SK-N-SH (cell line): ENCODE measurements at regions not wholly inside any gene's neighbourhood (a gene's known extent, or its start where the extent isn't known, plus 50 kb on each side); places are given as distances from the start of the nearest gene placed in this dataset.

Experiments used
- CTCF ChIA-PET: fragments of 300-600, 350-600 bp; formaldehyde crosslinking; extraction: SDS; loops from one replicate; lab custom pipeline; 2021; lab: Yijun Ruan, JAX
- POLR2A ChIA-PET: fragments of 350-600 bp; sonication (Branson Sonifier 250); formaldehyde crosslinking; extraction: SDS; loops from one replicate; lab custom pipeline; 2020; ENCODE audit warnings: antibody characterized with exemption, inconsistent platforms; lab: Yijun Ruan, JAX
- DNase-seq: peaks from one replicate; pipeline ENCODE4 v3.0.0; 2012
- H2AFZ ChIP-seq: fragments of 200-600 bp; sonication (generic); 2 replicates; pipeline ENCODE4 v1.8.1; 2016; ENCODE audit warnings: antibody characterized with exemption, mild to moderate bottlenecking, low read depth
- H3F3A ChIP-seq: fragments of 200-600 bp; sonication (generic); replicated peaks from 2 replicates; pipeline ENCODE3; 2016; ENCODE audit warnings: antibody characterized with exemption, mild to moderate bottlenecking; ENCODE audit not compliant: insufficient read depth
- H3K27ac ChIP-seq, 2 experiments: fragments of 200-500 bp in 1 of 2; fragments of 200-600 bp in 1 of 2; sonication (Bioruptor generic) in 1 of 2; sonication (generic), shearing (Covaris generic) in 1 of 2; 2 replicates each; pipeline versions ENCODE4 v1.5.1 to v1.6.1; 2014 to 2016; ENCODE audit warnings: low read depth in 2 of 2, inconsistent platforms in 1 of 2, low read length in 1 of 2, mild to moderate bottlenecking in 1 of 2, mixed read lengths in 1 of 2
- H3K27me3 ChIP-seq: fragments of 200-600 bp; sonication (generic), shearing (Covaris generic); 2 replicates; pipeline ENCODE4 v1.6.1; 2016; ENCODE audit warnings: mixed run types; ENCODE audit not compliant: insufficient read depth
- H3K36me3 ChIP-seq, 2 experiments: fragments of 200-500 bp in 1 of 2; fragments of 200-600 bp in 1 of 2; sonication (Bioruptor generic) in 1 of 2; sonication (generic) in 1 of 2; replicated peaks in 1 of 2; 2 replicates each; pipeline versions ENCODE3 to v1.5.1; 2014 to 2016; ENCODE audit warnings: low read length in 1 of 2, mild to moderate bottlenecking in 1 of 2; ENCODE audit not compliant: insufficient read depth in 2 of 2, control insufficient read depth in 1 of 2
- H3K4me1 ChIP-seq, 2 experiments: fragments of 200-500 bp in 1 of 2; fragments of 200-600 bp in 1 of 2; sonication (Bioruptor generic) in 1 of 2; sonication (generic), shearing (Covaris generic) in 1 of 2; 2 replicates each; pipeline versions ENCODE4 v1.5.1 to v1.6.1; 2014 to 2016; ENCODE audit warnings: low read depth in 1 of 2, low read length in 1 of 2, mixed run types in 1 of 2; ENCODE audit not compliant: insufficient read depth in 2 of 2, control insufficient read depth in 1 of 2
- H3K4me2 ChIP-seq: fragments of 200-600 bp; sonication (generic), shearing (Covaris generic); 2 replicates; pipeline ENCODE4 v1.6.1; 2017; ENCODE audit warnings: mixed run types
- H3K4me3 ChIP-seq, 2 experiments: fragments of 200-500 bp in 1 of 2; fragments of 200-600 bp in 1 of 2; sonication (Bioruptor generic) in 1 of 2; sonication (generic), shearing (Covaris generic) in 1 of 2; 2 replicates each; pipeline versions ENCODE4 v1.5.1 to v1.8.1; 2014 to 2016; ENCODE audit warnings: low read depth in 2 of 2, inconsistent platforms in 1 of 2, low read length in 1 of 2, mild to moderate bottlenecking in 1 of 2, mixed read lengths in 1 of 2, moderate library complexity in 1 of 2
- H3K79me2 ChIP-seq: fragments of 200-600 bp; sonication (generic); 2 replicates; pipeline ENCODE4 v1.8.1; 2017; ENCODE audit warnings: mild to moderate bottlenecking; ENCODE audit not compliant: insufficient read depth
- H3K9ac ChIP-seq: fragments of 200-600 bp; sonication (generic); 2 replicates; pipeline ENCODE4 v1.6.1; 2017; ENCODE audit warnings: mixed run types
- H3K9me2 ChIP-seq: fragments of 200-600 bp; sonication (generic); 2 replicates; pipeline ENCODE4 v1.6.1; 2017; ENCODE audit warnings: mixed run types
- H3K9me3 ChIP-seq: fragments of 200-600 bp; sonication (generic); 2 replicates; pipeline ENCODE4 v1.6.1; 2017; ENCODE audit warnings: mixed run types, mild to moderate bottlenecking, moderate library complexity
- H4K20me1 ChIP-seq: fragments of 200-600 bp; sonication (generic); 2 replicates; pipeline ENCODE4 v1.6.1; 2017; ENCODE audit warnings: mild to moderate bottlenecking, mixed run types; ENCODE audit not compliant: insufficient read depth
- CHD2 ChIP-seq: fragments of 150-350 bp; IDR thresholded peaks from 2 replicates; pipeline ENCODE4 v1.6.1; 2018; ENCODE audit warnings: low read length; ENCODE audit not compliant: partially characterized antibody
- ELF1 ChIP-seq: IDR thresholded peaks from 2 replicates; pipeline ENCODE4 v1.4.0; 2012
- EZH2phosphoT487 ChIP-seq: fragments of 200-600 bp; sonication (generic); IDR thresholded peaks from 2 replicates; pipeline ENCODE4 v1.6.1; 2017; ENCODE audit warnings: low read depth, mixed run types, mild to moderate bottlenecking, antibody characterized with exemption, moderate library complexity, borderline replicate concordance
- FOSL2 ChIP-seq: IDR thresholded peaks from 2 replicates; pipeline ENCODE4 v1.4.0; 2012; ENCODE audit warnings: low read depth, mild to moderate bottlenecking, moderate library complexity, borderline replicate concordance
- FOXJ3 ChIP-seq: sonication (generic); formaldehyde crosslinking; IDR thresholded peaks from 2 replicates; pipeline ENCODE4 v1.5.1; 2020; ENCODE audit warnings: mild to moderate bottlenecking, missing genetic modification reagents
- FOXM1 ChIP-seq: IDR thresholded peaks from 2 replicates; pipeline ENCODE4 v1.4.0; 2012; ENCODE audit warnings: low read depth, mild to moderate bottlenecking
- GABPA ChIP-seq: IDR thresholded peaks from 2 replicates; pipeline ENCODE4 v1.4.0; 2012; ENCODE audit warnings: low read depth, mild to moderate bottlenecking
- GATA2 ChIP-seq: sonication (generic); formaldehyde crosslinking; IDR thresholded peaks from 2 replicates; pipeline ENCODE4 v1.5.0; 2020; ENCODE audit warnings: mild to moderate bottlenecking, missing genetic modification reagents
- IRF3 ChIP-seq: fragments of 150-350 bp; IDR thresholded peaks from 2 replicates; pipeline ENCODE4 v1.6.1; 2016; ENCODE audit warnings: mild to moderate bottlenecking, low read depth, low read length
- MEF2A ChIP-seq: IDR thresholded peaks from 2 replicates; pipeline ENCODE4 v1.4.0; 2012; ENCODE audit warnings: low read depth, borderline replicate concordance
- NFIC ChIP-seq: IDR thresholded peaks from 2 replicates; pipeline ENCODE4 v1.4.0; 2012; ENCODE audit warnings: borderline replicate concordance
- NRF1 ChIP-seq: IDR thresholded peaks from 2 replicates; pipeline ENCODE4 v1.6.1; 2012; ENCODE audit warnings: low read depth, mild to moderate bottlenecking, low read length
- POLR2AphosphoS5 ChIP-seq: IDR thresholded peaks from 2 replicates; pipeline ENCODE4 v1.6.1; 2012; ENCODE audit warnings: low read depth, low read length
- RAD21 ChIP-seq: IDR thresholded peaks from 2 replicates; pipeline ENCODE4 v1.6.1; 2012; ENCODE audit warnings: mild to moderate bottlenecking, low read length
- RCOR1 ChIP-seq: fragments of 150-350 bp; IDR thresholded peaks from 2 replicates; pipeline ENCODE4 v1.6.1; 2017; ENCODE audit warnings: antibody characterized with exemption, low read length
- REST ChIP-seq: IDR thresholded peaks from 2 replicates; pipeline ENCODE4 v1.6.1; 2012; ENCODE audit warnings: mild to moderate bottlenecking, low read depth, low read length, moderate library complexity
- RFX5 ChIP-seq: IDR thresholded peaks from 2 replicates; pipeline ENCODE4 v1.6.1; 2012; ENCODE audit warnings: mild to moderate bottlenecking, improper control_type of control experiment, low read length
- SMC3 ChIP-seq: IDR thresholded peaks from 2 replicates; pipeline ENCODE4 v1.6.1; 2012; ENCODE audit warnings: low read depth, low read length, improper control_type of control experiment
- TAF1 ChIP-seq: IDR thresholded peaks from 2 replicates; pipeline ENCODE4 v1.6.1; 2012; ENCODE audit warnings: low read depth, mild to moderate bottlenecking, low read length, moderate library complexity, borderline replicate concordance
- USF1 ChIP-seq: IDR thresholded peaks from 2 replicates; pipeline ENCODE4 v1.4.0; 2012; ENCODE audit warnings: low read depth, borderline replicate concordance
- USF2 ChIP-seq: fragments of 150-350 bp; IDR thresholded peaks from 2 replicates; pipeline ENCODE4 v1.6.1; 2017; ENCODE audit warnings: antibody characterized with exemption, low read length, low read depth, borderline replicate concordance
- YY1 ChIP-seq: IDR thresholded peaks from 2 replicates; pipeline ENCODE4 v1.4.0; 2012; ENCODE audit warnings: low read depth, mild to moderate bottlenecking
- WGBS: methylation state at CpG from one replicate; pipeline ENCODE4 v1.1.6; 2017; ENCODE audit warnings: low lambda C conversion rate; 5-methylcytosine and 5-hydroxymethylcytosine counted together
- TF ChIP-seq, protein P1 (sequence below): fragments of 200-600 bp; sonication (generic); IDR thresholded peaks from 2 replicates; pipeline ENCODE4 v1.6.1; 2017; ENCODE audit warnings: antibody characterized with exemption, mild to moderate bottlenecking, moderate library complexity
- TF ChIP-seq, protein P2 (sequence below): IDR thresholded peaks from 2 replicates; pipeline ENCODE4 v1.4.0; 2012; ENCODE audit warnings: low read depth

- Histone ChIP-seq H3K4me3 (no peak overlapping the region), H3K9me2 (no peaks in the 10 kb centered on the region), H3K79me2 (no peaks in the 10 kb centered on the region), H3K4me2 (peak overlapping the region; percentile 38), H3K36me3 (no peaks in the 10 kb centered on the region), H4K20me1 (no peaks in the 10 kb centered on the region), H3K9me3 (no peaks in the 10 kb centered on the region), H3K27ac (peak overlapping the region; percentile 88), H2AFZ (peak overlapping the region; percentile 57; the same call in 1 of the 2 replicates), H3K27me3 (no peaks in the 10 kb centered on the region), H3K4me1 (peaks cover 22 to 32% of the 10 kb centered on the region in 2 experiments), H3K9ac (peak overlapping the region; percentile 32; the same call in 1 of the 2 replicates), H3F3A (peaks cover 29% of the 10 kb centered on the region)
- 18% methylated on average over 7 of the region's 7 CpGs for WGBS
- ChIA-PET CTCF (interaction anchor here (0.9 to 1.8 kb wide), 5 partner anchors 15 to 1010 kb away, joined by 3 to 4 read pairs (median 3); no protein-coding TSS in a partner anchor), POLR2A (interaction anchor here (0.6 kb wide), 1 partner anchor 100 kb away, joined by 3 read pairs; no protein-coding TSS in a partner anchor)
- peak; percentile 81 for DNase-seq
- TF ChIP-seq GATA2 (CRISPR knock-in tag) (peak; percentile 94), IRF3 (no peak), YY1 (0 out of 2 replicates have a peak, but pooled peaks have one; percentile 43), EZH2phosphoT487 (no peak), TAF1 (no peak), MEF2A (peak; percentile 35), ELF1 (0 out of 2 replicates have a peak, but pooled peaks have one; percentile 16), NRF1 (no peak), FOSL2 (no peak; the same call in 1 of the 2 replicates), CHD2 (peak; percentile 92), REST (no peak), NFIC (peak; percentile 96), FOXM1 (peak; percentile 85), RAD21 (peak; percentile 44), POLR2AphosphoS5 (peak; percentile 83), RCOR1 (peak; percentile 100), SMC3 (peak; percentile 7; the same call in 1 of the 2 replicates), USF2 (no peak), GABPA (no peak), RFX5 (no peak), FOXJ3 (CRISPR knock-in tag) (peak; percentile 92), USF1 (no peak)
- TF ChIP-seq, protein P1, sequence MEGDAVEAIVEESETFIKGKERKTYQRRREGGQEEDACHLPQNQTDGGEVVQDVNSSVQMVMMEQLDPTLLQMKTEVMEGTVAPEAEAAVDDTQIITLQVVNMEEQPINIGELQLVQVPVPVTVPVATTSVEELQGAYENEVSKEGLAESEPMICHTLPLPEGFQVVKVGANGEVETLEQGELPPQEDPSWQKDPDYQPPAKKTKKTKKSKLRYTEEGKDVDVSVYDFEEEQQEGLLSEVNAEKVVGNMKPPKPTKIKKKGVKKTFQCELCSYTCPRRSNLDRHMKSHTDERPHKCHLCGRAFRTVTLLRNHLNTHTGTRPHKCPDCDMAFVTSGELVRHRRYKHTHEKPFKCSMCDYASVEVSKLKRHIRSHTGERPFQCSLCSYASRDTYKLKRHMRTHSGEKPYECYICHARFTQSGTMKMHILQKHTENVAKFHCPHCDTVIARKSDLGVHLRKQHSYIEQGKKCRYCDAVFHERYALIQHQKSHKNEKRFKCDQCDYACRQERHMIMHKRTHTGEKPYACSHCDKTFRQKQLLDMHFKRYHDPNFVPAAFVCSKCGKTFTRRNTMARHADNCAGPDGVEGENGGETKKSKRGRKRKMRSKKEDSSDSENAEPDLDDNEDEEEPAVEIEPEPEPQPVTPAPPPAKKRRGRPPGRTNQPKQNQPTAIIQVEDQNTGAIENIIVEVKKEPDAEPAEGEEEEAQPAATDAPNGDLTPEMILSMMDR = peak; percentile 65
- TF ChIP-seq, protein P2, sequence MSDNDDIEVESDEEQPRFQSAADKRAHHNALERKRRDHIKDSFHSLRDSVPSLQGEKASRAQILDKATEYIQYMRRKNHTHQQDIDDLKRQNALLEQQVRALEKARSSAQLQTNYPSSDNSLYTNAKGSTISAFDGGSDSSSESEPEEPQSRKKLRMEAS = peak; percentile 81
Measured at GRCh38 chr7:46932676-46933424, 649.1 kb downstream of the TNS3 start.
